Progenitor cell of endocrine pancreas (in vitro differentiated cells): ENCODE measurements at regions not wholly inside any gene's neighbourhood (a gene's known extent, or its start where the extent isn't known, plus 50 kb on each side); places are given as distances from the start of the nearest gene placed in this dataset.

Experiments used
- DNase-seq: peaks from one replicate; pipeline ENCODE4 v3.0.0; 2021; ENCODE audit warnings: low spot score; ENCODE audit not compliant: unreplicated experiment
- H3K27ac Mint-ChIP-seq: 2 replicates; pipeline ENCODE4 v1.8.0; 2021; ENCODE audit warnings: mild to moderate bottlenecking, moderate library complexity, mixed read lengths
- H3K27me3 Mint-ChIP-seq: 2 replicates; pipeline ENCODE4 v1.8.0; 2021; ENCODE audit warnings: mixed read lengths
- H3K36me3 Mint-ChIP-seq: 2 replicates; pipeline ENCODE4 v1.8.0; 2022; ENCODE audit warnings: mixed read lengths; ENCODE audit not compliant: insufficient read depth
- H3K4me1 Mint-ChIP-seq: 2 replicates; pipeline ENCODE4 v1.8.0; 2021; ENCODE audit warnings: low read depth, mixed read lengths
- H3K4me3 Mint-ChIP-seq: 2 replicates; pipeline ENCODE4 v1.8.0; 2021; ENCODE audit warnings: low read depth, mild to moderate bottlenecking, moderate library complexity, mixed read lengths
- H3K9me3 Mint-ChIP-seq: 2 replicates; pipeline ENCODE4 v1.8.0; 2021; ENCODE audit warnings: low read depth, mixed read lengths
- TF ChIP-seq, protein P1 (sequence below): fragments of 200-600 bp; sonication (generic); IDR thresholded peaks from one replicate; pipeline ENCODE4 v1.5.0; 2021; ENCODE audit warnings: antibody characterized with exemption, mild to moderate bottlenecking; ENCODE audit not compliant: unreplicated experiment

DNA sequence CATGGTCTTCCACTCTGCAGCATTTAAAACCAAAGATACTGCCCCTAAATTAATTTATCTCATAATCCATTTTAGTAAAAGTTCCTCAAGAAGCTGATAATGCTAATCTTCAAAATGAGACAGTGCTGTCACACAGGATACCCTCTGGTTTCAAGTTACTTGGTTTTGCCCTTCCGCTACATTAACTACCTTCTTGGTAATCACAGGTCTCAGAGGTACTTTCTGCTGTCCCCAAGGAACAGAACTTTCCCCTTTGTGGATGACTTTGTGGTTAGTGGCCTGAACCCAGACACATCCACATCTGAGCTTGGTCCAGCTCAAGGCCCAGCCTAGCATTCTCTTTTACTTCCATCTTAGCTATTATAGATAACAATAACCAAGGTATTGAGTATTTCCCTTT lies 88.8 kb upstream of the TMEM26 start:
- no peak for DNase-seq
- no peaks in the 10 kb centered on the region for H3K4me1 Mint-ChIP-seq
- H3K9me3 Mint-ChIP-seq, result no peaks in the 10 kb centered on the region
- TF ChIP-seq, protein P1, sequence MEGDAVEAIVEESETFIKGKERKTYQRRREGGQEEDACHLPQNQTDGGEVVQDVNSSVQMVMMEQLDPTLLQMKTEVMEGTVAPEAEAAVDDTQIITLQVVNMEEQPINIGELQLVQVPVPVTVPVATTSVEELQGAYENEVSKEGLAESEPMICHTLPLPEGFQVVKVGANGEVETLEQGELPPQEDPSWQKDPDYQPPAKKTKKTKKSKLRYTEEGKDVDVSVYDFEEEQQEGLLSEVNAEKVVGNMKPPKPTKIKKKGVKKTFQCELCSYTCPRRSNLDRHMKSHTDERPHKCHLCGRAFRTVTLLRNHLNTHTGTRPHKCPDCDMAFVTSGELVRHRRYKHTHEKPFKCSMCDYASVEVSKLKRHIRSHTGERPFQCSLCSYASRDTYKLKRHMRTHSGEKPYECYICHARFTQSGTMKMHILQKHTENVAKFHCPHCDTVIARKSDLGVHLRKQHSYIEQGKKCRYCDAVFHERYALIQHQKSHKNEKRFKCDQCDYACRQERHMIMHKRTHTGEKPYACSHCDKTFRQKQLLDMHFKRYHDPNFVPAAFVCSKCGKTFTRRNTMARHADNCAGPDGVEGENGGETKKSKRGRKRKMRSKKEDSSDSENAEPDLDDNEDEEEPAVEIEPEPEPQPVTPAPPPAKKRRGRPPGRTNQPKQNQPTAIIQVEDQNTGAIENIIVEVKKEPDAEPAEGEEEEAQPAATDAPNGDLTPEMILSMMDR, result no peak
- no peaks in the 10 kb centered on the region for H3K27me3 Mint-ChIP-seq
- H3K27ac Mint-ChIP-seq, result no peak overlapping the region
- no peaks in the 10 kb centered on the region for H3K36me3 Mint-ChIP-seq
- H3K4me3 Mint-ChIP-seq, result no peak overlapping the region

DNA sequence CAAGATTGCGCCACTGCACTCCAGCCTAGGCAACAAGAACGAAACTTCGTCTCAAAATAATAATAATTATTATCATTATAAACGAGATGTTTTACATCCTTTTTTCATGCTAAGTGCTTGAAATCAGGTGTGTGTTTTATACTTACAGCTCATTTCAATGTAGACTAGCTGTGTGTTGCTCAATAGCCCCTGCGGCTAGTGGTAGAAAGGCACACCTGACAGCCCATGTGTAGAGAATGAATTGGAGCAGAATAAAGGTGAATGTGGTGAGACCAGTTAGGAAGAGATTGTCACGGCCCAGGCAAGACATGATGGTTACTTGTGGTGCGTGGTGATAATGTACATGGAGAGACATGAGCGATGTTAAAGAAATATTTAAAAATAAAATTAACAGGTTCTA lies 86.7 kb upstream of the TMEM26 start:
- DNase-seq, result no peak
- Mint-ChIP-seq H3K4me3 (no peak overlapping the region), H3K27me3 (no peaks in the 10 kb centered on the region), H3K36me3 (no peaks in the 10 kb centered on the region), H3K9me3 (no peaks in the 10 kb centered on the region), H3K4me1 (no peaks in the 10 kb centered on the region), H3K27ac (no peak overlapping the region)
- TF ChIP-seq, protein P1, result no peak

DNA sequence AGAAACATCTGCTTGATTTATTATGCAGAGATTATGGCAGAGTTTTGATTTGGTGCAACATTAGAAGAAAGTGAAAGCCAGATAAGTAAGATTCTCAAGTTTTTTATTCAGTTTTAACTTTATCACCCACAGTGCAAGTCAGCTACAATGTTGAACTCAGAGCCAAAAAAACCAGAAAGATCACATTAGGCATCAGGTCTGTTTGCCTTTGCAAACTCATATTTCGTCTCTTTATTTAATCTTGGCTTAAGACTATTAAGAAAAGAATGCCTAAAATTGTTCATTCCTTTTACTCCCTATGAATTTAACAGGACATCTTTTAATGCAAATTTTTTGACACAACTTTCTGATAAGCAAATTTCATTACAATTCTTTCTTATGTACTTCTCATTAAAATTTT lies 76.0 kb upstream of the TMEM26 start:
- Mint-ChIP-seq H3K36me3 (no peaks in the 10 kb centered on the region), H3K9me3 (peaks cover 5% of the 10 kb centered on the region), H3K4me3 (no peak overlapping the region), H3K27me3 (no peaks in the 10 kb centered on the region), H3K27ac (no peak overlapping the region), H3K4me1 (no peaks in the 10 kb centered on the region)
- TF ChIP-seq, protein P1, result no peak
- no peak for DNase-seq

DNA sequence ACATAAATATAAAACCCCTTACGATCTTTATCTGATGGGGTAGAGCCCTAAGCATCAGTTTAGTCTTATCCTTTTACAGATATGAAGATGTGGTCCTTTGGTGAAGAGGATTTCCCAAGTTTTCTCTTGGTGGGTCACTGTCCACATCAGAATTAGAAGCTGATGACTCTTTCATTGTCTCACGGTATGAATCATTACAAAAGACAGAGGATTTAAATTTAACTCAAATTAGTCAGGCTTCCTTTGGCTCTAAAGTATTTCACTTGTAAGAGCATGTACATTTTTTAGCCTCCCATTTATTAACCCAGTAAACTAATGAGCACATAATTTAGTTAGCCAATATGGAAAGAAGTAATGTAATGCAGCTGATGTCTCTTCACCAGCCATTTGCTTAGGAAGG lies 49.9 kb upstream of the TMEM26 start:
- no peaks in the 10 kb centered on the region for H3K36me3 Mint-ChIP-seq
- no peaks in the 10 kb centered on the region for H3K9me3 Mint-ChIP-seq
- H3K27ac Mint-ChIP-seq, result no peak overlapping the region
- no peak for DNase-seq
- H3K4me3 Mint-ChIP-seq, result no peak overlapping the region
- no peaks in the 10 kb centered on the region for H3K27me3 Mint-ChIP-seq
- TF ChIP-seq, protein P1, result no peak
- no peaks in the 10 kb centered on the region for H3K4me1 Mint-ChIP-seq
